ENCODE measurements at regions not wholly inside any gene's neighbourhood (a gene's known extent, or its start where the extent isn't known, plus 50 kb on each side); places are given as distances from the start of the nearest gene placed in this dataset.

- Mint-ChIP-seq H3K9me3 (no peaks in the 10 kb centered on the region), H3K4me3 (no peak overlapping the region), H3K27ac (no peak overlapping the region), H3K36me3 (ENCODE audit: low read depth) (no peaks in the 10 kb centered on the region), H3K27me3 (ENCODE audit: insufficient read depth, low read depth, poor library complexity) (peaks cover 2% of the 10 kb centered on the region), H3K4me1 (peaks cover 5% of the 10 kb centered on the region; the same call in 1 of the 3 replicates)
- Histone ChIP-seq H3K27me3 (ENCODE audit: insufficient read depth) (no peaks in the 10 kb centered on the region), H2AFZ (no peak overlapping the region), H3F3A (replicated peaks; ENCODE audit: low read depth) (no peaks in the 10 kb centered on the region), H3K9me2 (ENCODE audit: insufficient read depth) (peaks cover 16% of the 10 kb centered on the region), H3K4me2 (no peak overlapping the region), H4K20me1 (replicated peaks; ENCODE audit: insufficient read depth) (no peaks in the 10 kb centered on the region), H3K79me2 (replicated peaks; ENCODE audit: insufficient read depth) (no peaks in the 10 kb centered on the region), H3K27ac (ENCODE audit: low read depth) (no peak overlapping the region), H3K36me3 (ENCODE audit: insufficient read depth) (no peaks in the 10 kb centered on the region), H3K4me3 (no peak overlapping the region), H3K4me1 (ENCODE audit: insufficient read depth) (no peaks in the 10 kb centered on the region)
- TF ChIP-seq JUNB (IDR thresholded peaks at IDR 0.05; ENCODE audit: unreplicated experiment) (no peak), EZH2phosphoT487 (IDR thresholded peaks at IDR 0.05; ENCODE audit: unreplicated experiment) (no peak), ZNF462 (CRISPR knock-in tag; IDR thresholded peaks at IDR 0.05) (no peak), POLR2AphosphoS5 (IDR thresholded peaks at IDR 0.05; ENCODE audit: low read depth) (no peak), ZNF331 (CRISPR knock-in tag; IDR thresholded peaks at IDR 0.05; ENCODE audit: low read depth) (no peak)
- ATAC-seq = no peak
- DNase-seq (ENCODE audit: low spot score) = no peak
These were observed 75.3 kb upstream of the SV2C start for GRCh38 chr5:76007904-76008303.

GRCh38 chr5:76000582-76000981 is 82.6 kb upstream of the SV2C start:
- Histone ChIP-seq H3K27ac (ENCODE audit: low read depth) (no peak overlapping the region), H2AFZ (no peak overlapping the region), H3K27me3 (ENCODE audit: insufficient read depth) (no peaks in the 10 kb centered on the region), H3K4me1 (ENCODE audit: insufficient read depth) (no peaks in the 10 kb centered on the region), H3K9me2 (ENCODE audit: insufficient read depth) (peaks cover 4% of the 10 kb centered on the region; the same call in 1 of the 2 replicates), H3K4me2 (no peak overlapping the region), H3K36me3 (ENCODE audit: insufficient read depth) (no peaks in the 10 kb centered on the region), H4K20me1 (replicated peaks; ENCODE audit: insufficient read depth) (no peaks in the 10 kb centered on the region), H3K79me2 (replicated peaks; ENCODE audit: insufficient read depth) (no peaks in the 10 kb centered on the region), H3K4me3 (no peak overlapping the region), H3F3A (replicated peaks; ENCODE audit: low read depth) (no peaks in the 10 kb centered on the region)
- Mint-ChIP-seq H3K4me3 (no peak overlapping the region), H3K27ac (no peak overlapping the region), H3K9me3 (peaks cover 15% of the 10 kb centered on the region), H3K27me3 (ENCODE audit: insufficient read depth, low read depth, poor library complexity) (no peaks in the 10 kb centered on the region), H3K4me1 (no peaks in the 10 kb centered on the region), H3K36me3 (ENCODE audit: low read depth) (no peaks in the 10 kb centered on the region)
- DNase-seq (ENCODE audit: low spot score) (no peak), ATAC-seq (no peak)
- TF ChIP-seq ETS1 (IDR thresholded peaks at IDR 0.05) = no peak
- TF ChIP-seq EZH2 (IDR thresholded peaks at IDR 0.05; ENCODE audit: low read depth, unreplicated experiment) = no peak
- no peak for TF ChIP-seq POLR2AphosphoS5 (IDR thresholded peaks at IDR 0.05; ENCODE audit: low read depth)
- no peak for TF ChIP-seq ZNF331 (CRISPR knock-in tag; IDR thresholded peaks at IDR 0.05; ENCODE audit: low read depth)
- no peak for TF ChIP-seq JUNB (IDR thresholded peaks at IDR 0.05; ENCODE audit: unreplicated experiment)
